H1 (cell line): ENCODE measurements at regions not wholly inside any gene's neighbourhood (a gene's known extent, or its start where the extent isn't known, plus 50 kb on each side); places are given as distances from the start of the nearest gene placed in this dataset.

ENCODE experiments used
- CTCF ChIA-PET: fragments of 300-600 bp; sonication (Branson Sonifier 250); formaldehyde crosslinking; loops from one replicate; lab custom pipeline; 2021; ENCODE audit not compliant: partially characterized antibody; lab: Charles Lee
- POLR2A ChIA-PET: fragments of 300-600 bp; sonication (Branson Sonifier 250); formaldehyde crosslinking; loops from one replicate; lab custom pipeline; 2021; ENCODE audit warnings: inconsistent platforms; ENCODE audit not compliant: partially characterized antibody; lab: Charles Lee
- DNase-seq, 2 experiments: peaks; one replicate each; pipeline versions ENCODE4 v3.0.0 to v3.0.0-alpha.2; 2010 to 2022; ENCODE audit warnings: low spot score in 2 of 2, low read depth in 1 of 2, mixed read lengths in 1 of 2
- FAIRE-seq: peaks from 2 replicates; lab custom pipeline; 2011; peaks lifted over from hg19 to GRCh38; lab: Jason Lieb, UNC
- H2AFZ ChIP-seq: 2 replicates; pipeline ENCODE4 v1.8.1; 2012; ENCODE audit warnings: low read length, inconsistent platforms
- H2AK5ac ChIP-seq: 2 replicates; pipeline ENCODE4 v1.6.1; 2013; ENCODE audit warnings: low read depth, low read length
- H2BK120ac ChIP-seq: replicated peaks from 2 replicates; pipeline ENCODE3; 2013; ENCODE audit warnings: low read depth, low read length, inconsistent platforms
- H2BK12ac ChIP-seq: 2 replicates; pipeline ENCODE4 v1.6.1; 2013; ENCODE audit warnings: low read depth, low read length
- H2BK15ac ChIP-seq: 2 replicates; pipeline ENCODE4 v1.6.1; 2013; ENCODE audit warnings: low read length
- H2BK20ac ChIP-seq: 2 replicates; pipeline ENCODE4 v1.6.1; 2013; ENCODE audit warnings: low read length
- H2BK5ac ChIP-seq: 2 replicates; pipeline ENCODE4 v1.6.1; 2013; ENCODE audit warnings: low read depth, low read length
- H3K14ac ChIP-seq: 2 replicates; pipeline ENCODE4 v1.6.1; 2013; ENCODE audit warnings: inconsistent platforms; ENCODE audit not compliant: insufficient read length
- H3K18ac ChIP-seq: 2 replicates; pipeline ENCODE4 v1.6.1; 2013; ENCODE audit warnings: low read length; ENCODE audit errors: extremely low read depth
- H3K23ac ChIP-seq: 2 replicates; pipeline ENCODE4 v1.6.1; 2013; ENCODE audit warnings: inconsistent platforms; ENCODE audit not compliant: insufficient read length
- H3K23me2 ChIP-seq: 2 replicates; pipeline ENCODE4 v1.6.1; 2013; ENCODE audit warnings: low read depth, low read length
- H3K27ac ChIP-seq: 2 replicates; pipeline ENCODE4 v1.6.1; 2011; ENCODE audit warnings: low read depth, low read length, inconsistent platforms
- H3K27me3 ChIP-seq, 4 experiments: replicated peaks in 1 of 4; 1 replicate in 1 of 4; 2 replicates in 3 of 4; pipeline versions ENCODE4 v1.6.1 to v1.8.1; 2011 to 2013; ENCODE audit warnings: low read length in 3 of 4, mild to moderate bottlenecking in 3 of 4, inconsistent platforms in 2 of 4, mixed read lengths in 2 of 4, moderate library complexity in 1 of 4; ENCODE audit not compliant: control insufficient read depth in 3 of 4, insufficient read depth in 3 of 4; ENCODE audit errors: extremely low read depth in 1 of 4
- H3K36me3 ChIP-seq, 4 experiments: 2 replicates each; pipeline versions ENCODE4 v1.6.1 to v1.8.1; 2011 to 2013; ENCODE audit warnings: mild to moderate bottlenecking in 4 of 4, low read length in 3 of 4, moderate library complexity in 2 of 4, control low read depth in 1 of 4, inconsistent platforms in 1 of 4; ENCODE audit not compliant: insufficient read depth in 4 of 4, control insufficient read depth in 2 of 4
- H3K4ac ChIP-seq: replicated peaks from 2 replicates; pipeline ENCODE3; 2013; ENCODE audit warnings: low read length, low read depth, mixed read lengths, inconsistent platforms; ENCODE audit not compliant: insufficient read length
- H3K4me1 ChIP-seq, 4 experiments: replicated peaks in 1 of 4; 1 replicate in 1 of 4; 2 replicates in 3 of 4; pipeline versions ENCODE4 v1.6.1 to v1.8.1; 2011 to 2013; ENCODE audit warnings: low read length in 3 of 4, inconsistent platforms in 2 of 4, mixed read lengths in 1 of 4; ENCODE audit not compliant: insufficient read depth in 4 of 4, control insufficient read depth in 3 of 4
- H3K4me2 ChIP-seq, 2 experiments: 2 replicates each; pipeline versions ENCODE4 v1.6.1 to v1.8.1; 2011 to 2013; ENCODE audit warnings: low read depth in 2 of 2, low read length in 2 of 2, control low read depth in 1 of 2, inconsistent platforms in 1 of 2, mild to moderate bottlenecking in 1 of 2; ENCODE audit not compliant: insufficient read depth in 1 of 2
- H3K4me3 ChIP-seq, 4 experiments: fragments of 200-600, 300-600 bp in 1 of 4; sonication (generic), shearing (Covaris generic), sonication (Bioruptor Twin) in 1 of 4; 2 replicates each; pipeline versions ENCODE4 v1.5.1 to v1.8.1; 2011 to 2016; ENCODE audit warnings: low read length in 4 of 4, low read depth in 3 of 4, control low read depth in 2 of 4, inconsistent platforms in 2 of 4, mild to moderate bottlenecking in 2 of 4, mixed read lengths in 1 of 4, moderate library complexity in 1 of 4; ENCODE audit not compliant: insufficient read depth in 2 of 4; ENCODE audit errors: extremely low read depth in 1 of 4
- H3K56ac ChIP-seq: replicated peaks from 2 replicates; pipeline ENCODE3; 2013; ENCODE audit warnings: low read depth, mild to moderate bottlenecking, mixed read lengths, low read length, inconsistent platforms; ENCODE audit not compliant: insufficient read length
- H3K79me1 ChIP-seq: 2 replicates; pipeline ENCODE4 v1.6.1; 2013; ENCODE audit warnings: low read depth, low read length, control low read depth
- H3K79me2 ChIP-seq, 2 experiments: 2 replicates each; pipeline versions ENCODE4 v1.6.1 to v1.8.1; 2012 to 2013; ENCODE audit warnings: low read length in 2 of 2, mild to moderate bottlenecking in 2 of 2, inconsistent platforms in 1 of 2; ENCODE audit not compliant: insufficient read depth in 2 of 2, control insufficient read depth in 1 of 2
- H3K9ac ChIP-seq, 4 experiments: replicated peaks in 1 of 4; 1 replicate in 1 of 4; 2 replicates in 3 of 4; pipeline versions ENCODE4 v1.6.1 to v1.8.1; 2011 to 2013; ENCODE audit warnings: low read depth in 3 of 4, low read length in 3 of 4, control low read depth in 2 of 4, mild to moderate bottlenecking in 2 of 4, moderate library complexity in 2 of 4, inconsistent platforms in 1 of 4; ENCODE audit errors: extremely low read depth in 1 of 4
- H3K9me3 ChIP-seq, 2 experiments: 2 replicates each; pipeline versions ENCODE4 v1.6.1 to v1.8.1; 2012 to 2013; ENCODE audit warnings: mild to moderate bottlenecking in 2 of 2, moderate library complexity in 2 of 2, control low read depth in 1 of 2, inconsistent platforms in 1 of 2, low read depth in 1 of 2, low read length in 1 of 2, mixed read lengths in 1 of 2; ENCODE audit not compliant: insufficient read depth in 2 of 2
- H4K20me1 ChIP-seq, 2 experiments: replicated peaks in 1 of 2; 2 replicates each; pipeline versions ENCODE3 to v1.8.1; 2011 to 2013; ENCODE audit warnings: inconsistent platforms in 2 of 2, low read length in 2 of 2, mild to moderate bottlenecking in 1 of 2; ENCODE audit not compliant: insufficient read depth in 2 of 2, control insufficient read depth in 1 of 2
- H4K5ac ChIP-seq: 2 replicates; pipeline ENCODE4 v1.6.1; 2013; ENCODE audit warnings: low read length, low read depth, mixed read lengths, inconsistent platforms; ENCODE audit not compliant: insufficient read length
- H4K8ac ChIP-seq: 2 replicates; pipeline ENCODE4 v1.8.0; 2013; ENCODE audit warnings: mild to moderate bottlenecking, moderate library complexity, low read length, inconsistent platforms; ENCODE audit not compliant: insufficient read depth; ENCODE audit errors: extremely low read depth
- H4K91ac ChIP-seq: replicated peaks from 2 replicates; pipeline ENCODE3; 2013; ENCODE audit warnings: low read length, mixed read lengths, inconsistent platforms; ENCODE audit not compliant: insufficient read length
- BRCA1 ChIP-seq: IDR thresholded peaks from 2 replicates; pipeline ENCODE4 v1.6.1; 2012; ENCODE audit warnings: low read depth, low read length, improper control_type of control experiment
- CHD2 ChIP-seq: IDR thresholded peaks from 2 replicates; pipeline ENCODE4 v1.6.1; 2012; ENCODE audit warnings: low read length, improper control_type of control experiment
- EP300 ChIP-seq, 2 experiments: IDR thresholded peaks; 1 replicate in 1 of 2; 2 replicates in 1 of 2; pipeline ENCODE4 v1.6.1; 2011 to 2012; ENCODE audit warnings: low read depth in 2 of 2, low read length in 2 of 2, mild to moderate bottlenecking in 2 of 2, borderline replicate concordance in 1 of 2, inconsistent platforms in 1 of 2, moderate library complexity in 1 of 2
- JUN ChIP-seq: IDR thresholded peaks from 2 replicates; pipeline ENCODE4 v1.6.1; 2011; ENCODE audit warnings: low read depth, mild to moderate bottlenecking, improper control_type of control experiment, low read length
- KDM5A ChIP-seq: fragments of 200-600 bp; IDR thresholded peaks from 2 replicates; pipeline ENCODE4 v1.7.1; 2012; ENCODE audit warnings: mild to moderate bottlenecking, low read length, inconsistent platforms, mixed read lengths
- RNF2 ChIP-seq: fragments of 200-900, 300-1000 bp; sonication (generic); IDR thresholded peaks from 2 replicates; pipeline ENCODE4 v1.7.1; 2016; ENCODE audit warnings: borderline replicate concordance, low read depth, mild to moderate bottlenecking, antibody characterized with exemption, low read length; ENCODE audit not compliant: poor library complexity, severe bottlenecking; ENCODE audit errors: missing control alignments
- SP4 ChIP-seq: IDR thresholded peaks from 2 replicates; pipeline ENCODE4 v1.6.1; 2012; ENCODE audit warnings: low read length, inconsistent platforms
- WGBS, 2 experiments: shearing (Covaris generic) in 1 of 2; methylation state at CpG; one replicate each; pipeline versions ENCODE4 v1.1.6 to v1.1.7; 2013 to 2015; ENCODE audit warnings: low lambda C conversion rate in 2 of 2, mixed read lengths in 2 of 2, inconsistent platforms in 1 of 2, low coverage in 1 of 2, missing lambda C conversion rate in 1 of 2; ENCODE audit not compliant: insufficient replicate concordance in 2 of 2, insufficient coverage in 1 of 2, insufficient read length in 1 of 2; ENCODE audit errors: extremely low coverage in 1 of 2, missing lambda C conversion rate in 1 of 2; 5-methylcytosine and 5-hydroxymethylcytosine counted together
- TF ChIP-seq, protein P1 (sequence below): IDR thresholded peaks from 2 replicates; pipeline ENCODE4 v1.6.1; 2011; ENCODE audit warnings: low read length, improper control_type of control experiment
- TF ChIP-seq, protein P2 (sequence below): IDR thresholded peaks from 2 replicates; pipeline ENCODE4 v1.6.1; 2011; ENCODE audit warnings: low read depth, mild to moderate bottlenecking, low read length; ENCODE audit not compliant: insufficient read depth
- TF ChIP-seq, protein P3 (sequence below): IDR thresholded peaks from 2 replicates; pipeline ENCODE4 v1.6.1; 2012; ENCODE audit warnings: low read length, inconsistent platforms

DNA sequence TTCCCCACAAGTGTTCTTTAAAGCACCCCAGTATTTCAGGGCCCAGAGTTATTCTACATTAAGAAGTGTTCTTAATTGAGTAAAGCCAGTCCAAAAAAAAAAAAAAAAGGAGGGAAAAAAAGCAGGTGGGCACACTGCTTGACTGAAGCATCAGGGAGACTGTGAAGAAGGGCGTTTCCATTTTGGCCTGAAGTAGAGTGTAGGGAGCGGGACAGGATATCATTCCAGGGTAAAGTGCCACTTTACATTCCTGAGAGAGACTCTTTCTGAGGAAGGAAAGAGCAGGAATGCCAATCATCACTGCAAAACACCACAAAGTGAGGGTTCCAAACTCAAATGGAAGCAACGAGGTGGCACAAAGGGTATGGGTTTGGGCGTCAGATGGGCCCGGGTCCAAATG is 54.1 kb upstream of the BEND6 start:
- Histone ChIP-seq H4K20me1 (no peaks in the 10 kb centered on the region), H2AFZ (no peak overlapping the region), H3K27me3 (no peaks in the 10 kb centered on the region), H3K36me3 (no peaks in the 10 kb centered on the region; a peak in 1 of 8 replicates), H3K4me2 (no peak overlapping the region), H2BK15ac (no peak overlapping the region), H3K23ac (no peak overlapping the region), H2BK120ac (no peak overlapping the region), H4K5ac (no peak overlapping the region), H3K9ac (no peak overlapping the region), H3K9me3 (no peaks in the 10 kb centered on the region), H3K18ac (no peak overlapping the region), H2AK5ac (no peak overlapping the region), H4K8ac (peak overlapping the region; percentile 51; the same call in 1 of the 2 replicates), H3K4me1 (no peaks in the 10 kb centered on the region), H3K27ac (no peak overlapping the region), H3K56ac (no peak overlapping the region), H4K91ac (no peak overlapping the region), H2BK12ac (no peak overlapping the region), H3K14ac (no peak overlapping the region), H2BK20ac (no peak overlapping the region), H3K79me2 (no peaks in the 10 kb centered on the region), H2BK5ac (no peak overlapping the region), H3K23me2 (no peaks in the 10 kb centered on the region), H3K4ac (no peak overlapping the region), H3K4me3 (no peak overlapping the region), H3K79me1 (no peaks in the 10 kb centered on the region)
- CTCF ChIA-PET, result interaction anchor here (0.6 to 5.2 kb wide), 13 partner anchors 9 to 661 kb away, joined by 3 to 66 read pairs (median 3); partner anchors contain the start of gene PRIM2
- no peak for DNase-seq
- POLR2A ChIA-PET, result interaction anchor here (0.6 kb wide), 1 partner anchor 92 kb away, joined by 3 read pairs; no protein-coding TSS in a partner anchor
- no peak for FAIRE-seq
- 89% methylated on average over 5 of the region's 5 CpGs; no CpG with 5 or more reads in 1 of the 2 experiments for WGBS, 2 experiments
- TF ChIP-seq SP4 (no peak), EP300 (IDR thresholded peaks at IDR 0.05; ENCODE audit: borderline replicate concordance in 1 of 2, low read depth in 2 of 2, low read length in 2 of 2) (no peak), KDM5A (no peak), RNF2 (no peak), BRCA1 (no peak), CHD2 (no peak), JUN (no peak)
- TF ChIP-seq, protein P1, sequence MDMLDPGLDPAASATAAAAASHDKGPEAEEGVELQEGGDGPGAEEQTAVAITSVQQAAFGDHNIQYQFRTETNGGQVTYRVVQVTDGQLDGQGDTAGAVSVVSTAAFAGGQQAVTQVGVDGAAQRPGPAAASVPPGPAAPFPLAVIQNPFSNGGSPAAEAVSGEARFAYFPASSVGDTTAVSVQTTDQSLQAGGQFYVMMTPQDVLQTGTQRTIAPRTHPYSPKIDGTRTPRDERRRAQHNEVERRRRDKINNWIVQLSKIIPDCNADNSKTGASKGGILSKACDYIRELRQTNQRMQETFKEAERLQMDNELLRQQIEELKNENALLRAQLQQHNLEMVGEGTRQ, result no peak
- TF ChIP-seq, protein P2, sequence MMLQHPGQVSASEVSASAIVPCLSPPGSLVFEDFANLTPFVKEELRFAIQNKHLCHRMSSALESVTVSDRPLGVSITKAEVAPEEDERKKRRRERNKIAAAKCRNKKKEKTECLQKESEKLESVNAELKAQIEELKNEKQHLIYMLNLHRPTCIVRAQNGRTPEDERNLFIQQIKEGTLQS, result no peak
- TF ChIP-seq, protein P3, sequence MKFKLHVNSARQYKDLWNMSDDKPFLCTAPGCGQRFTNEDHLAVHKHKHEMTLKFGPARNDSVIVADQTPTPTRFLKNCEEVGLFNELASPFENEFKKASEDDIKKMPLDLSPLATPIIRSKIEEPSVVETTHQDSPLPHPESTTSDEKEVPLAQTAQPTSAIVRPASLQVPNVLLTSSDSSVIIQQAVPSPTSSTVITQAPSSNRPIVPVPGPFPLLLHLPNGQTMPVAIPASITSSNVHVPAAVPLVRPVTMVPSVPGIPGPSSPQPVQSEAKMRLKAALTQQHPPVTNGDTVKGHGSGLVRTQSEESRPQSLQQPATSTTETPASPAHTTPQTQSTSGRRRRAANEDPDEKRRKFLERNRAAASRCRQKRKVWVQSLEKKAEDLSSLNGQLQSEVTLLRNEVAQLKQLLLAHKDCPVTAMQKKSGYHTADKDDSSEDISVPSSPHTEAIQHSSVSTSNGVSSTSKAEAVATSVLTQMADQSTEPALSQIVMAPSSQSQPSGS, result no peak
